BE2C (cell line): ENCODE measurements at regions not wholly inside any gene's neighbourhood (a gene's known extent, or its start where the extent isn't known, plus 50 kb on each side); places are given as distances from the start of the nearest gene placed in this dataset.

Experiments
- DNase-seq: peaks from one replicate; pipeline ENCODE4 v3.0.0-alpha.2; 2020
- H3K27me3 ChIP-seq: fragments of 250-450 bp; sonication (Bioruptor Pico); 2 replicates; pipeline ENCODE4 v1.5.1; 2020; ENCODE audit warnings: mild to moderate bottlenecking
- H3K36me3 ChIP-seq: fragments of 250-450 bp; sonication (Bioruptor Pico); 2 replicates; pipeline ENCODE4 v1.5.1; 2020; ENCODE audit warnings: mild to moderate bottlenecking
- H3K4me1 ChIP-seq: fragments of 250-450 bp; sonication (Bioruptor Pico); 2 replicates; pipeline ENCODE4 v1.5.1; 2020
- H3K4me3 ChIP-seq: 2 replicates; pipeline ENCODE4 v1.5.1; 2011; ENCODE audit warnings: low read depth, low read length
- H3K9me3 ChIP-seq: fragments of 250-450 bp; sonication (Bioruptor Pico); 2 replicates; pipeline ENCODE4 v1.5.1; 2020
- CTCF ChIP-seq: IDR thresholded peaks from 2 replicates; pipeline ENCODE4 v1.5.1; 2012; ENCODE audit warnings: mild to moderate bottlenecking, low read depth, low read length

- H3K36me3 ChIP-seq, result no peaks in the 10 kb centered on the region
- H3K27me3 ChIP-seq, result no peaks in the 10 kb centered on the region
- no peak overlapping the region for H3K4me3 ChIP-seq
- H3K4me1 ChIP-seq, result no peaks in the 10 kb centered on the region
- DNase-seq, result no peak
- TF ChIP-seq CTCF, result no peak
- no peaks in the 10 kb centered on the region for H3K9me3 ChIP-seq
Measured at GRCh38 chr2:61720911-61721310, 132.9 kb downstream of the FAM161A start.

- no peaks in the 10 kb centered on the region for H3K36me3 ChIP-seq
- H3K4me1 ChIP-seq, result no peaks in the 10 kb centered on the region
- H3K4me3 ChIP-seq, result no peak overlapping the region
- no peak for DNase-seq
- H3K27me3 ChIP-seq, result no peaks in the 10 kb centered on the region
- TF ChIP-seq CTCF, result no peak
- H3K9me3 ChIP-seq, result no peaks in the 10 kb centered on the region
Measured at GRCh38 chr2:61718965-61719364, 134.9 kb downstream of the FAM161A start.

GRCh38 chr2:61715506-61715905 is 138.4 kb downstream of the FAM161A start:
- no peak for TF ChIP-seq CTCF
- Histone ChIP-seq H3K9me3 (no peaks in the 10 kb centered on the region), H3K27me3 (no peaks in the 10 kb centered on the region), H3K4me1 (no peaks in the 10 kb centered on the region), H3K36me3 (no peaks in the 10 kb centered on the region), H3K4me3 (no peak overlapping the region)
- no peak for DNase-seq

GRCh38 chr2:61714210-61714609 is 139.7 kb downstream of the FAM161A start:
- H3K36me3 ChIP-seq, result no peaks in the 10 kb centered on the region
- no peaks in the 10 kb centered on the region for H3K4me1 ChIP-seq
- DNase-seq, result no peak
- no peaks in the 10 kb centered on the region for H3K9me3 ChIP-seq
- no peak for TF ChIP-seq CTCF
- H3K4me3 ChIP-seq, result no peak overlapping the region
- no peaks in the 10 kb centered on the region for H3K27me3 ChIP-seq

GRCh38 chr2:61713457-61713856 is 140.4 kb downstream of the FAM161A start:
- Histone ChIP-seq H3K4me3 (no peak overlapping the region), H3K9me3 (no peaks in the 10 kb centered on the region), H3K27me3 (no peaks in the 10 kb centered on the region), H3K36me3 (no peaks in the 10 kb centered on the region), H3K4me1 (no peaks in the 10 kb centered on the region)
- TF ChIP-seq CTCF, result no peak
- no peak for DNase-seq

GRCh38 chr2:61712060-61712459 is 141.8 kb downstream of the FAM161A start:
- no peaks in the 10 kb centered on the region for H3K9me3 ChIP-seq
- no peaks in the 10 kb centered on the region for H3K27me3 ChIP-seq
- no peak for DNase-seq
- no peaks in the 10 kb centered on the region for H3K36me3 ChIP-seq
- no peaks in the 10 kb centered on the region for H3K4me1 ChIP-seq
- TF ChIP-seq CTCF, result no peak
- H3K4me3 ChIP-seq, result no peak overlapping the region
